OCI-LY3 (cell line): ENCODE measurements at regions not wholly inside any gene's neighbourhood (a gene's known extent, or its start where the extent isn't known, plus 50 kb on each side); places are given as distances from the start of the nearest gene placed in this dataset.

Experiments
- CTCF ChIP-seq: fragments of 200-600, 300-600 bp; sonication (generic); IDR thresholded peaks from 2 replicates; pipeline ENCODE4 v1.5.1; 2014; ENCODE audit warnings: antibody characterized with exemption, low read length, low read depth
- EZH2phosphoT487 ChIP-seq: fragments of 200-600 bp; shearing (Covaris generic); IDR thresholded peaks from 2 replicates; pipeline ENCODE4 v1.6.1; 2018; ENCODE audit warnings: antibody characterized with exemption, mixed run types, low read depth

- TF ChIP-seq EZH2phosphoT487 (no peak), CTCF (no peak)
Measured at GRCh38 chr7:52091996-52092395, 775.4 kb upstream of the COBL start.
